22Rv1 (cell line): ENCODE measurements at regions not wholly inside any gene's neighbourhood (a gene's known extent, or its start where the extent isn't known, plus 50 kb on each side); places are given as distances from the start of the nearest gene placed in this dataset.

Experiments used
- H3K27ac ChIP-seq: fragments of 450-650 bp; 2 replicates; pipeline ENCODE4 v1.5.1; 2017
- CTCF ChIP-seq: fragments of 450-650 bp; IDR thresholded peaks from 2 replicates; pipeline ENCODE4 v1.5.1; 2017; ENCODE audit warnings: mild to moderate bottlenecking
- ZFX ChIP-seq: fragments of 450-650 bp; IDR thresholded peaks from 2 replicates; pipeline ENCODE4 v1.6.1; 2017; ENCODE audit warnings: antibody characterized with exemption, borderline replicate concordance

- no peak for TF ChIP-seq CTCF
- TF ChIP-seq ZFX = no peak
- H3K27ac ChIP-seq = no peak overlapping the region
Measured at GRCh38 chr6:93571346-93571745, 152.0 kb upstream of the EPHA7 start.

- H3K27ac ChIP-seq = no peak overlapping the region
- TF ChIP-seq ZFX (no peak), CTCF (no peak)
Measured at GRCh38 chr6:93568169-93568568, 148.8 kb upstream of the EPHA7 start.

GRCh38 chr6:93567164-93567563 is 147.8 kb upstream of the EPHA7 start:
- H3K27ac ChIP-seq = no peak overlapping the region
- TF ChIP-seq CTCF (no peak), ZFX (no peak)

- H3K27ac ChIP-seq = no peak overlapping the region
- TF ChIP-seq ZFX (no peak), CTCF (no peak)
Measured at GRCh38 chr6:93566285-93566684, 146.9 kb upstream of the EPHA7 start.

GRCh38 chr6:93562582-93562981 is 143.2 kb upstream of the EPHA7 start:
- TF ChIP-seq ZFX (no peak), CTCF (no peak)

GRCh38 chr6:93555292-93555691 is 135.9 kb upstream of the EPHA7 start:
- no peak for TF ChIP-seq CTCF
- no peak for TF ChIP-seq ZFX
- H3K27ac ChIP-seq = no peak overlapping the region

More at GRCh38 chr6:93562582-93562981, 143.2 kb upstream of the EPHA7 start:
- H3K27ac ChIP-seq = no peak overlapping the region

- TF ChIP-seq CTCF (no peak), ZFX (no peak)
- no peak overlapping the region for H3K27ac ChIP-seq
Measured at GRCh38 chr6:93554018-93554417, 134.7 kb upstream of the EPHA7 start.
